ENCODE measurements at regions not wholly inside any gene's neighbourhood (a gene's known extent, or its start where the extent isn't known, plus 50 kb on each side); places are given as distances from the start of the nearest gene placed in this dataset.
A peak's percentile ranks its signal among the peaks of the same experiment; 100 is the strongest.
"Not testable (repeated sequence)": the region's sequence is repeated elsewhere in the genome, so short reads cannot be mapped to it uniquely, and the experiment has no call there.

GRCh38 chr9:104993291-104993963, 65.5 kb upstream of the ABCA1 start:
- peak; percentile 30 for ATAC-seq (ENCODE audit: poor library complexity)
- ChIA-PET CTCF (interaction anchor here (1.3 kb wide), 1 partner anchor 13 kb away, joined by 3 read pairs; no protein-coding TSS in a partner anchor), POLR2A (interaction anchor here (1.8 kb wide), 1 partner anchor 134 kb away, joined by 7 read pairs; no protein-coding TSS in a partner anchor)
- Histone ChIP-seq H3K4me1 (ENCODE audit: insufficient read depth, low read length) (peaks cover 38% of the 10 kb centered on the region), H3K27ac (ENCODE audit: low read depth in 1 of 2, low read length in 2 of 2) (no peak overlapping the region), H3K4me3 (ENCODE audit: low read length) (no peak overlapping the region), H3K27me3 (ENCODE audit: control insufficient read depth in 1 of 2, insufficient read depth in 2 of 2, low read length in 2 of 2) (no peaks in the 10 kb centered on the region), H3K9me3 (ENCODE audit: control insufficient read depth in 1 of 2, insufficient read depth in 1 of 2, low read length in 2 of 2) (no peaks in the 10 kb centered on the region), H3K36me3 (ENCODE audit: insufficient read depth, low read length) (no peaks in the 10 kb centered on the region)
- TF ChIP-seq CTCF (IDR thresholded peaks at IDR 0.05) = no peak
- peak in 6 of 14 experiments; percentile 12 to 68 (median 24) for DNase-seq
- peaks cover 13% of the 10 kb centered on the region for H3K27me3 Mint-ChIP-seq
- H3K36me3 Mint-ChIP-seq (ENCODE audit: low read depth) = peaks cover 4% of the 10 kb centered on the region
- intact Hi-C loops (cut with DNase I, micrococcal nuclease) = loop anchor here (5.0 to 10.0 kb wide), 6 partner anchors 51 to 424 kb away; partner anchors contain the start of gene SLC44A1 (in 1 of the 2)
- peak overlapping the region; percentile 84 for H3K4me3 Mint-ChIP-seq
- peaks cover 41% of the 10 kb centered on the region for H3K4me1 Mint-ChIP-seq (ENCODE audit: low read depth)
- peak overlapping the region; percentile 100 for H3K27ac Mint-ChIP-seq
- no peaks in the 10 kb centered on the region for H3K9me3 Mint-ChIP-seq

GRCh38 chr9:104997536-104997935, 69.6 kb upstream of the ABCA1 start:
- intact Hi-C loops (cut with DNase I, micrococcal nuclease) = loop anchor here (10.0 kb wide), 2 partner anchors 47 to 243 kb away; no protein-coding TSS in a partner anchor
- Histone ChIP-seq H3K27me3 (ENCODE audit: control insufficient read depth in 1 of 2, insufficient read depth in 2 of 2, low read length in 2 of 2) (no peaks in the 10 kb centered on the region), H3K27ac (ENCODE audit: low read depth in 1 of 2, low read length in 2 of 2) (no peak overlapping the region), H3K4me1 (ENCODE audit: insufficient read depth, low read length) (peaks cover 14% of the 10 kb centered on the region), H3K4me3 (ENCODE audit: low read length) (no peak overlapping the region), H3K36me3 (ENCODE audit: insufficient read depth, low read length) (no peaks in the 10 kb centered on the region), H3K9me3 (ENCODE audit: control insufficient read depth in 1 of 2, insufficient read depth in 1 of 2, low read length in 2 of 2) (no peaks in the 10 kb centered on the region)
- peaks cover 18% of the 10 kb centered on the region for H3K4me1 Mint-ChIP-seq (ENCODE audit: low read depth)
- no peak overlapping the region for H3K4me3 Mint-ChIP-seq
- H3K27ac Mint-ChIP-seq = no peak overlapping the region
- DNase-seq (no peak), ATAC-seq (ENCODE audit: poor library complexity) (no peak)
- TF ChIP-seq CTCF (IDR thresholded peaks at IDR 0.05) = no peak
- H3K27me3 Mint-ChIP-seq = no peaks in the 10 kb centered on the region
- no peaks in the 10 kb centered on the region for H3K9me3 Mint-ChIP-seq
- CTCF ChIA-PET = interaction anchor here (0.7 kb wide), 1 partner anchor 715 kb away, joined by 3 read pairs; no protein-coding TSS in a partner anchor
- POLR2A ChIA-PET = no interaction called here
- no peaks in the 10 kb centered on the region for H3K36me3 Mint-ChIP-seq (ENCODE audit: low read depth)

- H3K9me3 ChIP-seq (ENCODE audit: control insufficient read depth in 1 of 2, insufficient read depth in 1 of 2, low read length in 2 of 2) = no peaks in the 10 kb centered on the region
- H3K4me3 Mint-ChIP-seq = no peak overlapping the region
- H3K36me3 Mint-ChIP-seq (ENCODE audit: low read depth) = no peaks in the 10 kb centered on the region
- POLR2A ChIA-PET = no interaction called here
- no peaks in the 10 kb centered on the region for H3K36me3 ChIP-seq (ENCODE audit: insufficient read depth, low read length)
- H3K27ac ChIP-seq (ENCODE audit: low read depth in 1 of 2, low read length in 2 of 2) = no peak overlapping the region
- no peak for TF ChIP-seq CTCF (IDR thresholded peaks at IDR 0.05)
- no peaks in the 10 kb centered on the region for H3K9me3 Mint-ChIP-seq
- H3K27me3 ChIP-seq (ENCODE audit: control insufficient read depth in 1 of 2, insufficient read depth in 2 of 2, low read length in 2 of 2) = no peaks in the 10 kb centered on the region
- CTCF ChIA-PET = no interaction called here
- ATAC-seq (ENCODE audit: poor library complexity) (no peak), DNase-seq (no peak)
- peaks cover 2% of the 10 kb centered on the region for H3K4me1 Mint-ChIP-seq (ENCODE audit: low read depth)
- no peak overlapping the region for H3K27ac Mint-ChIP-seq
- intact Hi-C loops (cut with DNase I, micrococcal nuclease) = loop anchor here (10.0 kb wide), 2 partner anchors 46 to 244 kb away; no protein-coding TSS in a partner anchor
- H3K4me1 ChIP-seq (ENCODE audit: insufficient read depth, low read length) = no peaks in the 10 kb centered on the region
- no peak overlapping the region for H3K4me3 ChIP-seq (ENCODE audit: low read length)
- no peaks in the 10 kb centered on the region for H3K27me3 Mint-ChIP-seq
These were observed 71.2 kb upstream of the ABCA1 start for GRCh38 chr9:104999136-104999535.

- CTCF ChIA-PET; H3K9me3 ChIP-seq (ENCODE audit: control insufficient read depth in 1 of 2, insufficient read depth in 1 of 2, low read length in 2 of 2); H3K27ac ChIP-seq (ENCODE audit: low read depth in 1 of 2, low read length in 2 of 2); POLR2A ChIA-PET; H3K36me3 Mint-ChIP-seq (ENCODE audit: low read depth); H3K36me3 ChIP-seq (ENCODE audit: insufficient read depth, low read length); H3K27me3 ChIP-seq (ENCODE audit: control insufficient read depth in 1 of 2, insufficient read depth in 2 of 2, low read length in 2 of 2); H3K4me1 Mint-ChIP-seq (ENCODE audit: low read depth); H3K4me3 ChIP-seq (ENCODE audit: low read length); H3K4me3 Mint-ChIP-seq; ATAC-seq (ENCODE audit: poor library complexity); intact Hi-C loops (cut with DNase I, micrococcal nuclease); H3K9me3 Mint-ChIP-seq; H3K27ac Mint-ChIP-seq; H3K27me3 Mint-ChIP-seq; DNase-seq; H3K4me1 ChIP-seq (ENCODE audit: insufficient read depth, low read length): not testable (repeated sequence)
These were observed 72.6 kb upstream of the ABCA1 start for GRCh38 chr9:105000529-105000928.
